Activated T-helper 17 cell treated with anti-CD3 and anti-CD28 coated beads, Interleukin-2, amount 50 U/mL, for 72 hours (primary cell): ENCODE measurements at regions not wholly inside any gene's neighbourhood (a gene's known extent, or its start where the extent isn't known, plus 50 kb on each side); places are given as distances from the start of the nearest gene placed in this dataset.

ENCODE experiments used
- ATAC-seq: fragments of 150-1000 bp; cut with Tn5 transposase; replicated peaks from 2 replicates; pipeline ENCODE4 v1.10.0; 2021; ENCODE audit warnings: mild to moderate bottlenecking, moderate library complexity
- H3K27ac Mint-ChIP-seq: one replicate; pipeline ENCODE4 v1.8.0; 2022; ENCODE audit warnings: mixed read lengths
- H3K27me3 Mint-ChIP-seq: one replicate; pipeline ENCODE4 v1.8.0; 2022; ENCODE audit warnings: mixed read lengths
- H3K36me3 Mint-ChIP-seq: one replicate; pipeline ENCODE4 v1.8.0; 2022; ENCODE audit warnings: low read depth, mild to moderate bottlenecking, mixed read lengths
- H3K4me1 Mint-ChIP-seq: one replicate; pipeline ENCODE4 v1.8.0; 2022; ENCODE audit warnings: mixed read lengths
- H3K4me3 Mint-ChIP-seq: one replicate; pipeline ENCODE4 v1.8.0; 2022; ENCODE audit warnings: mild to moderate bottlenecking, mixed read lengths
- H3K9me3 Mint-ChIP-seq: one replicate; pipeline ENCODE4 v1.8.0; 2022; ENCODE audit warnings: mixed read lengths

DNA sequence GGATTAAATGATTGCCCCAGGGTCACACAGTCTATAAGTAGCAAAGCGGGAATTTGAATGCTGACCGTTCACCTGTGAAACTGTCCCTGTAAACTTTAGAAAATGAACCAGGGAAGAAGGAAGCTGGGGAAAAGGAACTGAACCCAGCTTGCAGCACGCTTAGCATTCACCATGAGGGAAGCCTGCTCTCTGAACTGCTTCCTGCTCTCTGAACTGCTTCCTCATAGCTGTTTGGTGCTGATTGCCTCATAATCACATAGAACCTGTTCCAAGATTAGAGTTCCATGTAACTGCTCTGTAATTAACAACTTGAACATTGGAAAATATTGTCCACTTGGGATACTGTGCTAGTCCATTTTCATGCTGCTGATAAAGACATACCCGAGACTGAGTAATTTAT lies 1504.8 kb upstream of the TMEM132C start:
- Mint-ChIP-seq H3K27me3 (no peaks in the 10 kb centered on the region), H3K4me3 (peak overlapping the region; percentile 66), H3K27ac (peak overlapping the region; percentile 90), H3K9me3 (peaks cover 16% of the 10 kb centered on the region), H3K4me1 (peaks cover 35% of the 10 kb centered on the region), H3K36me3 (peaks cover 95% of the 10 kb centered on the region)
- no peak for ATAC-seq

DNA sequence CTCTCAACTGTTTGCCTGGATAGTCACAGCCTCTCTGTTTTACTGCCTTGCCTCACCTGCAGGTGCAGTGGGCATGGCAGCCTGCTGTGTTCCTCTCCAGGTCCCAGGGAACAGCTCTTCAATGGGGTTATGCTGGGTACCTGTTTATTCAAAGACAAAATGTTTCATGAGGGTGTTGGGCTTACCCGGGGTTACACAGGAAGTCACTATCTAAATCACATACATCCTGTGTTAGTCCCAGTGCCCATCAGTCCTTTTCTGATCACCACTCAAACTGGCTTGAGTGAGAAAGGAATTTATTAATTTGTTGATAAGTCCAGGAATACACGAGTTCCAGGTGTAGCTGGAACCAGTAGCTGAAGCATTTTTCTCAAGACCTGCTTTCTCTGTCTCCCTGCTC lies 1503.6 kb upstream of the TMEM132C start:
- H3K4me1 Mint-ChIP-seq: peaks cover 35% of the 10 kb centered on the region
- no peak for ATAC-seq
- H3K9me3 Mint-ChIP-seq: peaks cover 16% of the 10 kb centered on the region
- H3K36me3 Mint-ChIP-seq: peaks cover 93% of the 10 kb centered on the region
- H3K4me3 Mint-ChIP-seq: peak overlapping the region; percentile 66
- no peaks in the 10 kb centered on the region for H3K27me3 Mint-ChIP-seq
- H3K27ac Mint-ChIP-seq: peak overlapping the region; percentile 90

DNA sequence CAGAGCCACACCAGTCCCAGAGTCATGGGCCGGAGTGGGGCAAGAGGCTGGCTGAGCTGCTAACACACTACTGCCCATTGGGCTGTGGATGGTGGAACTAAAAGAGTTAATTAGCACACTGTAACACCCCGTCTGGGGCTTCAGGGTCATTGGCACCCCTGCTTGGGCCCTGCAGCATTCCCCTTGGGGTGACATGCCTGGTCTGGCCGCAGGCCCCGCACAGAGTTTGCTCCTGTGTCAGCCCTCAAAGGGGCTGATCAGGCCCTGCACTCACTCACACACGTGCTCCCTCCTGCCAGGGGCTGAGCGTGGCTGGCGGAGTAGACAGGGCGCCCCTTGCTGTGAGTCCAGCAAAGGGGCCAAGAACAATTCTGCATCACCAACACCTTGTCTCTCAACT lies 1499.6 kb upstream of the TMEM132C start:
- H3K36me3 Mint-ChIP-seq: peaks cover 92% of the 10 kb centered on the region
- peak overlapping the region; percentile 43 for H3K4me3 Mint-ChIP-seq
- H3K27ac Mint-ChIP-seq: peak overlapping the region; percentile 23
- H3K27me3 Mint-ChIP-seq: no peaks in the 10 kb centered on the region
- peaks cover 21% of the 10 kb centered on the region for H3K9me3 Mint-ChIP-seq
- no peak for ATAC-seq
- H3K4me1 Mint-ChIP-seq: peaks cover 21% of the 10 kb centered on the region

DNA sequence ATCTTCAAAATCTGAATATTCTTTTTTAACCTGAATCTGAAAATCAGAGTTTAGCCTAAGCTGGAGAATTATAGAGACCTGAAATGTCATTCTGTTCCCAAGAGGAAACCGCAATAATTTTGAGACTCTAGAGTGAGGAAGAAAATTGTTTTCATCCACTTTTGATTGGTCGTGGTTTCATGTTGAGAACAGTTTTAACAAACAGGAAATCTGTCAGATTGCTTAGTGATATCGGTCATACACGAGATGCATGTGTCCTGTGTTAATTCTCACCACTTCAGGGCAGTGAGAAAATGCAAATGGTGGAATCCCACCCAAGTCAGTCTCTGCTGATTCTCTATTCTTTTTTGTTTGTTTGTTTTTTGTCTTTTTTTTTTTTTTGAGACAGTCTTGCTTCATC lies 1498.5 kb upstream of the TMEM132C start:
- Mint-ChIP-seq H3K9me3 (peaks cover 16% of the 10 kb centered on the region), H3K4me1 (peaks cover 13% of the 10 kb centered on the region), H3K4me3 (peak overlapping the region; percentile 96), H3K27ac (peak overlapping the region; percentile 89), H3K27me3 (no peaks in the 10 kb centered on the region), H3K36me3 (peaks cover 82% of the 10 kb centered on the region)
- ATAC-seq: peak; percentile 61

DNA sequence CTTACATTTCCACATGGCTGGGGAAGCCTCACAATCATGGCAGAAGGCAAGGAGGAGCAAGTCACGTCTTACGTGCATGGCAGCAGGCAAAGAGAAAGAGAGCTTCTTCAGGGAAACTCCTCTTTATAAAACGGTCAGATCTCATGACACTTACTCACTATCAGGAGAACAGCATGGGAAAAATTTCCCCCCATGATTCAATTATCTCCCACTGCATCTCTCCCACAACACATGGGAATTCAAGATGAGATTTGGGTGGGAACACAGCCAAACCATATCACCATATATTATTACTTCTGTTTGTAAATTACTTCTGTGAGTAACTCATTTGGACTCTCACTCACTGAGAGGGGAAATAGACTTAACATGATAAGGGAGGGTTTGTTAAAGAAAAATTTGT lies 1496.8 kb upstream of the TMEM132C start:
- Mint-ChIP-seq H3K9me3 (peaks cover 12% of the 10 kb centered on the region), H3K36me3 (peaks cover 65% of the 10 kb centered on the region), H3K27ac (peak overlapping the region; percentile 89), H3K27me3 (no peaks in the 10 kb centered on the region), H3K4me1 (peaks cover 6% of the 10 kb centered on the region), H3K4me3 (peak overlapping the region; percentile 96)
- ATAC-seq: peak; percentile 3

DNA sequence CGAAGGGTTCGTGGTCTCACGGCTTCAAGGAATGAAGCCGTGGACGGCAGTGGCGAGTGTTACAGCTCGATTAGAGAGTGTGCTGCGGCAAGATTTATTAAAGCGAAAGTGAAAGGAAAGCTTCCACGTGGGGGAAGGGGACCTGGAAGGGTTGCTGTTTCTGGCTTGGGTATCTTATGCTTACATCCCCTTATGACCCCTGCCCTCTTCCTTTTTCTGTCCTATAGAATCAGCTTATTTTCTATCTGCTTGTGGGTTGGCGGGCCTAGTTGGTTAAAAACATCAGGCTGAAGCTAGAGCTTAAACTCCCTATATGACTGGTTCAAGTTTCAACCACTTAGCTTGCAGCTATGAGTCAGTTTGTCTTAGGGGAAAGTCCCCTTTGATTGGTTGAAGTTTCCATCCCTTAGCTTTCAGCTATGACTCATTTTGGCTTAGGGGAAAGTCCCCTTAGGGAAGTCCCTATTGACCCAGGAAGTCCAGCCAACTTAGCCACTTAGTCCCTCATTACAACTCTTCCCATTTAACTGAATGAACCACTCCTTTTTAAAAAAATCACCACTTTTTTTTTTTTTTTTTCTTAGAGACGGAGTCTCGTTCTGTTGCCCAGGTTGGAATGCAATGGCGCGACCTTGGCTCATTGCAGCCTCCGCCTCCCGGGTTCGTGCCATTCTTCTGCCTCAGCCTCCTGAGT lies 1494.7 kb upstream of the TMEM132C start:
- peaks cover 6% of the 10 kb centered on the region for H3K4me1 Mint-ChIP-seq
- H3K9me3 Mint-ChIP-seq: peaks cover 8% of the 10 kb centered on the region
- H3K36me3 Mint-ChIP-seq: peaks cover 46% of the 10 kb centered on the region
- peak; percentile 71 for ATAC-seq
- H3K27me3 Mint-ChIP-seq: no peaks in the 10 kb centered on the region
- peak overlapping the region; percentile 96 for H3K4me3 Mint-ChIP-seq
- peak overlapping the region; percentile 99 for H3K27ac Mint-ChIP-seq

DNA sequence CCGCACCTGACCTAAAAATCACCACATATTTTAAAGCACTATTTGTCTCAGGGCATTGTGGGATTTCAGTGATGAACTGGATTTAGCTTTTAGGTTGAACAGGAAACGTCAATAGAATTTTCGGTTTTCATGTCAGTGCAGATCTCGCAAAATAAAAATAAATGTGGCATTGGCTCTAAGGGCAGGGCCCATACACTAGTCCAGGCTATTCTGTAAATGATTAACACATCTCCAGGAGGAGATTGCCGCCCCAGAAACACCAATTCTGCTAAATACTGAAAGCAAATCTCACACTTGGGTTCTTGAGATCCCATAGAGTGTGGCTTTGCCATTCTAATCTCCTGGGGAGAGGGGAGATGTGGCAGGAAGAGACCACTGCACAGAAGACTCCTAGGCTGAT lies 1494.0 kb upstream of the TMEM132C start:
- Mint-ChIP-seq H3K4me3 (peak overlapping the region; percentile 96), H3K36me3 (peaks cover 41% of the 10 kb centered on the region), H3K27ac (peak overlapping the region; percentile 99), H3K9me3 (peaks cover 8% of the 10 kb centered on the region), H3K4me1 (peaks cover 6% of the 10 kb centered on the region), H3K27me3 (no peaks in the 10 kb centered on the region)
- ATAC-seq: no peak

DNA sequence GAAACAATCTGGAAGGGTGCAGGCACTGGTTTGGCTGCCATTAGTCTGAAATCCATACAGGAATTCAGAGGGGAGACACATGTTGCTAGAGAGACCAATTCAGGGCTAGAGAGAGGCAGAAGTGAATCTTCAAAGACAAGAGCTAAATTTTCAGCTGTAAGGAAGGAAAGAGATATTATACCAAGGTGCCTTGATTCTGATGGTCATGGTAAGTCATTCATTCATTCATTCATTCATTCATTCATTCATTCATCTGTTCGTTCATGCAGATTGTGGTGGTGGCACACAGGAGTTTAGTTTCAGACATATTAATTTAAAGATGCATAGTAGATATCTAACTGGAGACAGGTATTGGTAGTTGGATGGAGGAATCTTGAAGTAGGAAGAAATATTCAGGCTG lies 1493.5 kb upstream of the TMEM132C start:
- no peak overlapping the region for H3K27ac Mint-ChIP-seq
- peaks cover 8% of the 10 kb centered on the region for H3K9me3 Mint-ChIP-seq
- H3K4me3 Mint-ChIP-seq: no peak overlapping the region
- H3K4me1 Mint-ChIP-seq: peaks cover 6% of the 10 kb centered on the region
- peaks cover 37% of the 10 kb centered on the region for H3K36me3 Mint-ChIP-seq
- ATAC-seq: no peak
- H3K27me3 Mint-ChIP-seq: no peaks in the 10 kb centered on the region

DNA sequence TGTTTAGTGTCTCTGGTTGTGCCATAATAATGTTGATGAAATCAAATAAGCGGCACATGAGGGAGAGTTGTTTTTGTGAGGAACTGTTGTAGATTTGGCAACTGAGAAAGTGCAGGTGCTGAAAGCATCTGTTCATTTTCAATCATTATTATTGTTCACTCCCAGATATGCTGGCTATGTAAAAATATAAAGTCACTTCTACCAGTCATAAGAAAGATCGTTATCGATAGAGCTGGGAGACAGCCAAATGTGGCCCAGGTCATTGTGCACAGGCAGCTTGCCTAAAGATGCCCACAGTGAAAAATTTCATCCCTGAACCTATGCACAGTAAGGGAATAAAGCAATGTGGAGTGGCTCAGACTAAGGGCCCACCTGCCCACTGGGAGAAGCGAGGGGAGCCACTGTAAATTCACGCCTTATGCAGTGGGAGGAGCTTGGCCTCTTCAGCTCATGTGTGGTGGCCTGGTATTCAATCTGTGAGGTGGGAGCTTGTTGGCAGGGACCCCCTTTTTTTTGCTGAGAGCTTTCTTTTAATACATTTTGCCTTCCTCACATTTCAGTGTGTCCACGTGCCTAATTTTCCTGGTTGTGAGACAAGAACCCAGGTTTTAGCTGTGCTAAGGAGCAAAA lies 1490.8 kb upstream of the TMEM132C start:
- Mint-ChIP-seq H3K27ac (no peak overlapping the region), H3K27me3 (no peaks in the 10 kb centered on the region), H3K4me1 (peaks cover 6% of the 10 kb centered on the region), H3K4me3 (no peak overlapping the region), H3K36me3 (peaks cover 12% of the 10 kb centered on the region), H3K9me3 (peaks cover 3% of the 10 kb centered on the region)
- ATAC-seq: no peak

DNA sequence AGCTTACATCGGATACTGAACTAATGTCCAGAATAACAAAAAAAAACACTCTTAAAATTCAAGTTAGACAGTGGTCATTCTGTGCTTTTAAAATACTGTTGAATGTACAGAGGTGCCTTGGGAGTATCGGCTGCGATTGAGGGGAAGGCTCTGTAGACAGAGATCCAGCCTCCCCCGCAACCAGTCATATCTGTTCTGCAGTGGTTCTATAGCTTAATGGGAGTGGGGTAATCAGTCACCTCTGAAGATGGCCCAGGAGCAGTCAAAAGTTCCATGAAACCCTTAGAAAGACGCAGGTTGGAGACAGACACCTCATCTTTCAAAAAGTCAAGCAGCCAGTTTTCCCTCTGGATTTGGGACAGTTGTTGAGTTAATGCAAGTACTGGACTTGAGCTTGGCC lies 1486.6 kb upstream of the TMEM132C start:
- Mint-ChIP-seq H3K36me3 (no peaks in the 10 kb centered on the region), H3K4me3 (no peak overlapping the region), H3K27me3 (no peaks in the 10 kb centered on the region), H3K27ac (peak overlapping the region; percentile 32), H3K4me1 (peaks cover 14% of the 10 kb centered on the region), H3K9me3 (no peaks in the 10 kb centered on the region)
- ATAC-seq: peak; percentile 66

DNA sequence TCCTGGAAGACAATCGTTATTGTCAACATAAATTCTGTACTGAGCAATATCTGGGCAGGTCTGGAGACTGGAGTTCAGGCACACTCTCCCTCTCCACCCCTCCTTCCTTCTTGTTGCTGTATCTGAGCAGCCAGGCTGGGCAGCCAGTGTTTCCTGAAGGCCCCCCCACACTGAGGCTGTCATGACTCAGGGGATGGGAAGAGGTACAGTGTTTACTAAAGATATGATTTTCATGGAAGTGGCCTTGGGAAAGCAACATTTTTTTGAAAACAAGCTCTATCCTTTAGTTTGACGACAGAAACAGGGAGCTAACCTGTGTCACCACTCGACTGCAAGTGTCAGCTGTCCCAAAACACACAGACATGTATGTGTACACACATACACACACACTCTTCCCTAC lies 1485.4 kb upstream of the TMEM132C start:
- no peak overlapping the region for H3K27ac Mint-ChIP-seq
- H3K36me3 Mint-ChIP-seq: no peaks in the 10 kb centered on the region
- no peaks in the 10 kb centered on the region for H3K9me3 Mint-ChIP-seq
- no peaks in the 10 kb centered on the region for H3K27me3 Mint-ChIP-seq
- H3K4me3 Mint-ChIP-seq: no peak overlapping the region
- no peak for ATAC-seq
- peaks cover 14% of the 10 kb centered on the region for H3K4me1 Mint-ChIP-seq

DNA sequence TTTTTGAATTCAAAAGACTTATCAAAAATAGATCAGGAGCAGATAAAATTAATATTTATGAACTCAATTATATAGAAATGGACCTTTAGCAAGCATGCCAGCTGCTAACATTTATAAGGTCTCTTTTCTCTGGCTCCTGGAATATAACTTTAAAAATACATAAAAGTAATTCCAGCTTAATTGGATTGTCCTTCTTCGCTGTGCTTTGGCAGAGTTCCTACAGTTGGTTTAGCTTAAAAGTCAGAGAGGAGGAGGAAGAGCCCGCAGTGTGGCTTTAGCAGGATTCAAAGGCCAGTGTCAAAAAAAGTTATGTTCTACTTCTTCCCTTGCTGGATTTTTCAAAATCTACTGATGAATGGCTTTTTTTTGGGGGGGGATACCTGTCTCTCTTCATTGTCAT lies 1484.9 kb upstream of the TMEM132C start:
- Mint-ChIP-seq H3K9me3 (no peaks in the 10 kb centered on the region), H3K27me3 (no peaks in the 10 kb centered on the region), H3K27ac (no peak overlapping the region), H3K4me1 (peaks cover 14% of the 10 kb centered on the region), H3K36me3 (no peaks in the 10 kb centered on the region), H3K4me3 (no peak overlapping the region)
- no peak for ATAC-seq

DNA sequence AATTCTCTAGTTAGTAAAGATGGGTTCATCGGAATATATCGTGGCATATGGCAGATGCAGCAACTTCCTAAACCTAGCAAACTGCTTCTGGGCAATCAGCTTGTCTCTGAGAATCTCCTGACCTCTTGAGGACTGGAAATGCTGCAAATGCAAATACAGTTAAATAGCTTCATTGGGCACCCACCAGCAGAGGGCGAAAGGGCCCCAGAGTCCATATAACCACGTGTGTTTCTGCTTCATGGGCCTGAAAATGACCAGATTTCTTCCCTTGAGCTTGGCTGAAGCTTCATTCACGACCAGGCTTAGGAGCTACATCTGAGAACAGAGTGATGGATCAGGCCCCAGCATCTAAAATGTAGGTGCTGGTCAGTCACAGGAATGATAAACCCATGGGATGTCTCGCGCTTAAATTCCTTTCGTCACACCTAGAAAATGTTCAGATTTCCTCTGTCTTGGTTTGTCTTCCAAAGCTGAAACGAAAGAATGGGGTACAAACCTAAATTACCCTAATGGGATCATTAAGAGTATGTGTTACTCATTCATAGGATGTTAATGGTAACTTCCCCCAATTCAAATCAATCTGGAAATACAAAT lies 1482.5 kb upstream of the TMEM132C start:
- Mint-ChIP-seq H3K36me3 (no peaks in the 10 kb centered on the region), H3K27me3 (no peaks in the 10 kb centered on the region), H3K27ac (peak overlapping the region; percentile 44), H3K4me1 (peaks cover 14% of the 10 kb centered on the region), H3K9me3 (no peaks in the 10 kb centered on the region), H3K4me3 (no peak overlapping the region)
- peak; percentile 52 for ATAC-seq

DNA sequence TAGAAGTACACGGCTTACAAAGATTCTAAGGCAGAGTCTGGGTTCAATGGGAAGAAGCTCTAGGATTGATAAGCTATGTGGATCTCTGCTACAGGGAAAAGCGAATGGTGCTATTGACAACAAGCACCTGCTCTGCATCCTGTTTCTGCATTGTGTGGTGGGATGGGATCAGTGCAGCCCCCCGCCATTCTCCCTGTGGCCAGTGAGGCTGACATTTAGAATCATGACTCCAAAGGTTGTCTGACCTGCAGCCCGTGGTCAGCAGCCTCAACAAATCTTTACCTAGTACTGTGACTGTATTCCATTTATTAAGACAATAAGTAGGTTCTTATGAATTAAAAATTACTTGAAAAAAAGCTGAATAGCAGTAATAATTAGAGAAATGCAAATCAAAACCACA lies 1477.0 kb upstream of the TMEM132C start:
- Mint-ChIP-seq H3K27ac (no peak overlapping the region), H3K4me1 (no peaks in the 10 kb centered on the region), H3K27me3 (no peaks in the 10 kb centered on the region), H3K9me3 (peaks cover 7% of the 10 kb centered on the region), H3K36me3 (no peaks in the 10 kb centered on the region), H3K4me3 (no peak overlapping the region)
- no peak for ATAC-seq

DNA sequence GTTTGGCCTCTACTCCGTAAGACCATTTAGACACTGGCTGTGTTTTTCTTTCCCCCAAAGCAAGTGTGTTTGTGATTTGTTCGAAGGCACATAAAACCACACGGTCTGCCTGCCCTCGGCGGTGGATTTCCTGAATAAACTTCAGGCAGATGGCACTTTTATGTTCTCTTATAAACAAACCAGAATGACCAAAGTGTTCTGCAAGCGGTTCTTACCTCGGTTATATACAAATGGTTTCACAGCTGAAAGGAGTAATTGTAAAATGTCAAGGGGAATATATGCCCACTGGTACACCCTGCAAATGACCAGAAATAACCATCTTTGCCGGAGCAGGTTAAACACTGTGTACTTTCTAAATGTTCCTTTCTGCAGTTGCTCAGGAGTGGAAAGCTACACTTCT lies 1475.8 kb upstream of the TMEM132C start:
- ATAC-seq: no peak
- Mint-ChIP-seq H3K36me3 (no peaks in the 10 kb centered on the region), H3K4me3 (no peak overlapping the region), H3K27ac (no peak overlapping the region), H3K27me3 (no peaks in the 10 kb centered on the region), H3K9me3 (peaks cover 7% of the 10 kb centered on the region), H3K4me1 (no peaks in the 10 kb centered on the region)
